AG04450 (cell line): ENCODE measurements at regions not wholly inside any gene's neighbourhood (a gene's known extent, or its start where the extent isn't known, plus 50 kb on each side); places are given as distances from the start of the nearest gene placed in this dataset.

Experiments
- CTCF ChIA-PET: fragments of 300-600, 350-600 bp; formaldehyde crosslinking; extraction: SDS; loops from one replicate; lab custom pipeline; 2022; ENCODE audit warnings: antibody characterized with exemption, inconsistent platforms; lab: Charles Lee
- POLR2A ChIA-PET: fragments of 350-600 bp; formaldehyde crosslinking; extraction: SDS; loops from one replicate; lab custom pipeline; 2021; ENCODE audit warnings: antibody characterized with exemption, inconsistent platforms; lab: Yijun Ruan, JAX
- DNase-seq: peaks from one replicate; pipeline ENCODE4 v3.0.0-alpha.2; 2011; ENCODE audit warnings: low read depth, low spot score
- H3K27ac ChIP-seq: one replicate; pipeline ENCODE4 v1.5.1; 2012; ENCODE audit warnings: low read depth, low read length, control low read depth
- H3K27me3 ChIP-seq: one replicate; pipeline ENCODE4 v1.6.0; 2012; ENCODE audit warnings: low read length; ENCODE audit not compliant: control insufficient read depth, insufficient read depth
- H3K4me3 ChIP-seq: 2 replicates; pipeline ENCODE4 v1.5.1; 2011; ENCODE audit warnings: mild to moderate bottlenecking, low read depth, low read length, control low read depth
- H3K9me3 ChIP-seq: 2 replicates; pipeline ENCODE4 v1.5.1; 2012; ENCODE audit warnings: low read length; ENCODE audit not compliant: control insufficient read depth, insufficient read depth
- TF ChIP-seq, protein P1 (sequence below): IDR thresholded peaks from 2 replicates; pipeline ENCODE4 v1.5.1; 2011; ENCODE audit warnings: low read depth, low read length, control low read depth, inconsistent platforms

DNA sequence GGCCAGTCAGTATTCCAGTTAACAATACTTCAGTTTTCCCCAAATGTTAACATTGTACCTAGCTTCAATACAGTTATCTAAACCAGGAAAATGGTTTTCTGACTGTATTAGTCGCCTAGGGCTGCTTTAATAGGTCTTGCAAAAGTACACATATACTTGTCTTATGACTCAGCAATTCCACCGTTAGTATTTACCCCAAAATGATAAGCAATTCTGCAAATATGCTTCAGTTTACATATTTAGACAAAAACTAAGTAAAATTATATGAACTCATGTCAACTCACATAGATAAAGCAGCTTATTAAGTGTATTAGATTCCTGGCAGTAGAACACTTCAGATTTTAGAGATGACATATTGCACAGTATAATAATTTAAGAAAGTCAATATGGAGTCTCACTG lies 363.3 kb downstream of the ARL4A start:
- TF ChIP-seq, protein P1, sequence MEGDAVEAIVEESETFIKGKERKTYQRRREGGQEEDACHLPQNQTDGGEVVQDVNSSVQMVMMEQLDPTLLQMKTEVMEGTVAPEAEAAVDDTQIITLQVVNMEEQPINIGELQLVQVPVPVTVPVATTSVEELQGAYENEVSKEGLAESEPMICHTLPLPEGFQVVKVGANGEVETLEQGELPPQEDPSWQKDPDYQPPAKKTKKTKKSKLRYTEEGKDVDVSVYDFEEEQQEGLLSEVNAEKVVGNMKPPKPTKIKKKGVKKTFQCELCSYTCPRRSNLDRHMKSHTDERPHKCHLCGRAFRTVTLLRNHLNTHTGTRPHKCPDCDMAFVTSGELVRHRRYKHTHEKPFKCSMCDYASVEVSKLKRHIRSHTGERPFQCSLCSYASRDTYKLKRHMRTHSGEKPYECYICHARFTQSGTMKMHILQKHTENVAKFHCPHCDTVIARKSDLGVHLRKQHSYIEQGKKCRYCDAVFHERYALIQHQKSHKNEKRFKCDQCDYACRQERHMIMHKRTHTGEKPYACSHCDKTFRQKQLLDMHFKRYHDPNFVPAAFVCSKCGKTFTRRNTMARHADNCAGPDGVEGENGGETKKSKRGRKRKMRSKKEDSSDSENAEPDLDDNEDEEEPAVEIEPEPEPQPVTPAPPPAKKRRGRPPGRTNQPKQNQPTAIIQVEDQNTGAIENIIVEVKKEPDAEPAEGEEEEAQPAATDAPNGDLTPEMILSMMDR: no peak
- ChIA-PET POLR2A (interaction anchor here (1.0 to 1.5 kb wide), 2 partner anchors 13 to 363 kb away, joined by 4 to 6 read pairs; partner anchors contain the start of gene ARL4A), CTCF (interaction anchor here (0.6 to 1.2 kb wide), 3 partner anchors 66 to 365 kb away, joined by 3 to 8 read pairs (median 4); no protein-coding TSS in a partner anchor)
- DNase-seq: peak; percentile 61
- H3K4me3 ChIP-seq: no peak overlapping the region
- H3K27me3 ChIP-seq: no peaks in the 10 kb centered on the region
- H3K27ac ChIP-seq: no peak overlapping the region
- H3K9me3 ChIP-seq: no peaks in the 10 kb centered on the region; the same call in 1 of the 2 replicates

- Histone ChIP-seq H3K27me3 (no peaks in the 10 kb centered on the region), H3K27ac (no peak overlapping the region), H3K9me3 (peaks cover 3% of the 10 kb centered on the region; the same call in 1 of the 2 replicates), H3K4me3 (no peak overlapping the region)
- TF ChIP-seq, protein P1: no peak
- ChIA-PET POLR2A (no interaction called here), CTCF (no interaction called here)
- DNase-seq: no peak
Measured at GRCh38 chr7:13055732-13056368, 368.4 kb downstream of the ARL4A start.

- H3K27ac ChIP-seq: no peak overlapping the region
- H3K27me3 ChIP-seq: no peaks in the 10 kb centered on the region
- DNase-seq: no peak
- H3K4me3 ChIP-seq: no peak overlapping the region
- CTCF ChIA-PET: no interaction called here
- POLR2A ChIA-PET: no interaction called here
- 0 out of 2 replicates have a peak, but pooled peaks cover 3% of the 10 kb centered on the region for H3K9me3 ChIP-seq
- TF ChIP-seq, protein P1: no peak
Measured at GRCh38 chr7:13057462-13058200, 370.2 kb downstream of the ARL4A start.

DNA sequence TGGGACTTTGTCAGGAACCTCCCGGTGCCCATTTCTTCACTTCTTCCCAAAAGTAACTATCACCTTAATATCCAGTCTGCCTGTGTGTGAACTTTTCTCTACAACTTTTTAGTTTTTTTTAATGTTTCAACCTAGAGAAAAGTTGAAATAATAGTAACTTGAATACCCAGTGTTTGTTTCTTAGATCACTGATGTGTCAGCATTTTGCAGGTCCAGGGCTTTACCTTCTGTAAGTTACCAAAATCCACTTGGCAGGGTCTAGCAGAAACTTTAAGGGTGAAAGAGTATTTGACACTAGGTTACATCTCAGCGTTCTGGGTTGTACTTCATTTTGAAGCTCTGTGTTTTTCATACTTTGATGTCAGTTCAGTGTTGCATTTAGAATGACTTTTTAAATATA lies 372.7 kb downstream of the ARL4A start:
- Histone ChIP-seq H3K9me3 (0 out of 2 replicates have a peak, but pooled peaks cover 3% of the 10 kb centered on the region), H3K27ac (no peak overlapping the region), H3K27me3 (no peaks in the 10 kb centered on the region), H3K4me3 (no peak overlapping the region)
- CTCF ChIA-PET: interaction anchor here (0.6 to 1.3 kb wide), 2 partner anchors 374 to 1981 kb away, joined by 3 to 6 read pairs; partner anchors contain the start of gene ARL4A
- DNase-seq: no peak
- POLR2A ChIA-PET: no interaction called here
- TF ChIP-seq, protein P1: no peak

- TF ChIP-seq, protein P1: no peak
- Histone ChIP-seq H3K4me3 (no peak overlapping the region), H3K27me3 (no peaks in the 10 kb centered on the region), H3K9me3 (0 out of 2 replicates have a peak, but pooled peaks cover 3% of the 10 kb centered on the region), H3K27ac (no peak overlapping the region)
- DNase-seq: no peak
- CTCF ChIA-PET: interaction anchor here (0.5 kb wide), 1 partner anchor 233 kb away, joined by 3 read pairs; no protein-coding TSS in a partner anchor
- POLR2A ChIA-PET: no interaction called here
Measured at GRCh38 chr7:13061115-13061514, 373.7 kb downstream of the ARL4A start.
